ENCODE measurements at regions not wholly inside any gene's neighbourhood (a gene's known extent, or its start where the extent isn't known, plus 50 kb on each side); places are given as distances from the start of the nearest gene placed in this dataset.

- no peak for DNase-seq (ENCODE audit: extremely low read depth, low read depth, low spot score)
Measured at GRCh38 chr4:164446516-164446915, 307.4 kb upstream of the SMIM31 start.

DNA sequence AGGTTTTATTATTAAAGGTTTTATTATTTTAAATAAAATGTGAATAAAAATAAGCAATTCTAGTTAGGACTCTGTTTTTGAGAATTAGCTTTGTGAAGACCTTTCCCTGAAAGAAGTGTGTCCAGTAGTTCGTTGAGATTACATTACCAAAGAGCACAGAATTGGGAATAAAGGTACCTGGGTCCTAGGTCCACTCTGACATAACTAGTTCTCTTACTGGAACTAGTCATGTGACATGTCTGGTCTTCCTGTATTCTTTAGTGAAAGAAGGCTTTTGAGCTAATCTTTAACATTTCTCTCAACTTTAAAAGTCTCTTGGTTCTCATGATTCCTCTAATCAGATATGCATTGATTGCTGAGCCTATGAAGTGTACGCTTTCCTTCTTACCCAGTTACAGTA lies 292.0 kb upstream of the SMIM31 start:
- DNase-seq (ENCODE audit: extremely low read depth, low read depth, low spot score): no peak

GRCh38 chr4:164462471-164462870 lies 291.5 kb upstream of the SMIM31 start:
- DNase-seq (ENCODE audit: extremely low read depth, low read depth, low spot score): no peak

- no peak for DNase-seq (ENCODE audit: extremely low read depth, low read depth, low spot score)
Measured at GRCh38 chr4:164464313-164464712, 289.6 kb upstream of the SMIM31 start.

DNA sequence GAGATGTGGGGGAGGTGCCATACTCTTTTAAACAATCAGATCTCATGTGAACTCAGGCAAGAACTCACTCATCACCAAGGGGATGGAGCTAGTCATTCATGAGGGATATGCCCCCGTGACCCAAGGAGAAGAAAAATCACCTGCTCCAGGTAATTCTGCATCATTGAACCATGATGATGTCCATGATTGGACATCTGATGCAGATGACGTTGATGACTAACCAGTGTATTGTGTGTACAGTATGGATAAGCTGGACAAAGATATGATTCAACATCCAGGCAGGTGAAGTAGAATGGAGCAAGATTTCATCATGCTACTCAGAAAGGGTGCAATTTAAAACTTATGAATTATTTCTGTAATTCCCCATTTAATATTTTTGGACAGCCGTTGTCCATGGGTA lies 286.4 kb upstream of the SMIM31 start:
- no peak for DNase-seq (ENCODE audit: extremely low read depth, low read depth, low spot score)

DNA sequence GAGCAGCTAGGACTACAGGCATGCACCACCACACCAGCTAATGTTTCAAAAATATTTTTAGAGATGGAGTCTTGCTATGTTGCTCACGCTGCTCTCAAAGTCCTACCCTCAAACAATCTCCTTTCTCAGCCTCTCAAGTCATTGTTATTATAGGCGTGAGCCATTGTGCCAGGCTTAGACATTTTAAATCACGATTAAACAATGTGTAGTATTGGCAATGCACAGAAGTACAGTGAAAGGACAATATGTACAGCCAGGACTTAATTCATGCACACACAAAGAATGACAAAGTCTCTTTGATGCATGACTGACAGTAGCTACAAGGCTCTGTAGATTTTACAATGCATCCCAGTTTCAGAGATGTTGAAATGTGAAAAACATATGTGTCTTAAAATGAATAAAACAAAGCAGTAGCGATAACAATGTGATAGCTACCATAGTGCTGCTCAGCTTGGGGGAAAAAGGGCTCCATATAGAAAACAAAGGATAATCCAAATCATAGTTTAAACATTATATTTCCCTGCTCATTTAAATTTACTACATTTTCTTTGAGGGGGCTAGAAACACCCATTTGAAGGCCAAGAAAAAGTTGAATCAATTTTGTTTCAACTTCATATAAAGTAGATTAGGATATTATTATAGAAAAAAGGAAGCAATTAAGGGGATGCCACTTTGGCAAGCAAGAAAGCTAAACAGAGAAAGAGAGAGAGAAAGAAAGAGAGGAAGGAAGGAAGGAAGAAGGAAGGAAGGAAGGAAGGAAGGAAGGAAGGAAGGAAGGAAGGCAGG lies 272.4 kb upstream of the SMIM31 start:
- DNase-seq (ENCODE audit: extremely low read depth, low read depth, low spot score): no peak

- no peak for DNase-seq (ENCODE audit: extremely low read depth, low read depth, low spot score)
Measured at GRCh38 chr4:164482092-164482404, 271.9 kb upstream of the SMIM31 start.

- no peak for DNase-seq (ENCODE audit: extremely low read depth, low read depth, low spot score)
Measured at GRCh38 chr4:164482758-164483157, 271.2 kb upstream of the SMIM31 start.

DNA sequence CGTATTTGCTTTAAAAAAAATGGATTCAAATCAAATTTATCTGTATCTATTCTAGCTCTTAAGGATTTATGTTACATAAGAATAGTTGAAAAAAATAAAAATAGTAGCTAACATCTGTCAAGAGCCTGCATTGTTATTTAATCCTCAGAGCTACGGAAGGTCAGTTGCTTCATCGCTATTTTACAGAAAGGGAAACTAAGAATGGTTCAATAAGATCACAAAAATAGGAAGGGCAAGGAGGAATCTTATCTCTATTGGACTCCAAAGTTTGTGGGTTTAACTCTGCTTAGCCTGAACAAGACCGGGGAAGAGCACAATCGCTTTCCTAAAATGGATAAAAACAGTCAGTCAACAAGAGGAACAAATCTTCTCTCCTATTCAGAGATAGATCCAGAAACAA lies 270.2 kb upstream of the SMIM31 start:
- no peak for DNase-seq (ENCODE audit: extremely low read depth, low read depth, low spot score)

GRCh38 chr4:164484551-164484950 lies 269.4 kb upstream of the SMIM31 start:
- no peak for DNase-seq (ENCODE audit: extremely low read depth, low read depth, low spot score)

- DNase-seq (ENCODE audit: extremely low read depth, low read depth, low spot score): no peak
Measured at GRCh38 chr4:164485136-164485535, 268.8 kb upstream of the SMIM31 start.

- DNase-seq (ENCODE audit: extremely low read depth, low read depth, low spot score): no peak
Measured at GRCh38 chr4:164488114-164488513, 265.8 kb upstream of the SMIM31 start.

DNA sequence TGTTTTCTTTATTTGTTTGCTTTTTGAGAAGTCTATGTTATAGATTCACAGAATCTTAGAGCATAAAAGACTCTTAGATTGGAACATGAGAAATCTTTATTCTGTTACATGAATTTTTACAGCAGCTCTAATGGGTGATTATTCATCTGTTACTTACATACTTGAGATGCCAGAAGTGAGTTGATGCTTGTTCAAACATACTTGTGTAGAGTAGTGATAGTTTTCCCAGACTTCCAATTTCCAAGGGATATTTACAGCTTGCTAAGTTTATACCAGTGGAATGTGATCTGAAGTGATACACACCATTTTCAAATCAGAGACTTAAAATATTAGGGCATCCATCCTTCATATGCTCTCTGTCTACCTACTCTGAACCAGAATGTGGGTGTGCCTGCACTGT lies 252.9 kb upstream of the SMIM31 start:
- no peak for DNase-seq (ENCODE audit: extremely low read depth, low read depth, low spot score)

DNA sequence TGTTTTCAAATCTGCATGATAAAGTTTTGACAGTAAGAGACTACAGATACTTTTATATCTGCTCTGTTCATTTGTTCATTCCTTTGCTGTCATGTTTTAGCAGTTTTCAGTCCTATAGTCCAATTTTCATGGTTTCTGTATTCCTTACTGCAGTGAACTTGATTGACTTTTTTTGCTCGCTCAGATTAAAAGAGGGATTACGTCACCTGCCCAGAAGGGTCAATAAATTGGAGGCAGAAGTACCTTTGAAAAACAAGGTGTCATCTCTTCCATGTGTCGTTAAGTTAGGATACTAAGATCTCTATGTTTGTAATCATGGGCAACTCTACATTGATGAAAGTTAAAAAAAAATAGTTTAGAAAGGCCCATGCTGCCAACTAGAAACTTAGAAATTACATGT lies 250.1 kb upstream of the SMIM31 start:
- DNase-seq (ENCODE audit: extremely low read depth, low read depth, low spot score): no peak

GRCh38 chr4:164508097-164508496 lies 245.8 kb upstream of the SMIM31 start:
- no peak for DNase-seq (ENCODE audit: extremely low read depth, low read depth, low spot score)

- no peak for DNase-seq (ENCODE audit: extremely low read depth, low read depth, low spot score)
Measured at GRCh38 chr4:164508771-164509170, 245.2 kb upstream of the SMIM31 start.

- no peak for DNase-seq (ENCODE audit: extremely low read depth, low read depth, low spot score)
Measured at GRCh38 chr4:164509951-164510350, 244.0 kb upstream of the SMIM31 start.

DNA sequence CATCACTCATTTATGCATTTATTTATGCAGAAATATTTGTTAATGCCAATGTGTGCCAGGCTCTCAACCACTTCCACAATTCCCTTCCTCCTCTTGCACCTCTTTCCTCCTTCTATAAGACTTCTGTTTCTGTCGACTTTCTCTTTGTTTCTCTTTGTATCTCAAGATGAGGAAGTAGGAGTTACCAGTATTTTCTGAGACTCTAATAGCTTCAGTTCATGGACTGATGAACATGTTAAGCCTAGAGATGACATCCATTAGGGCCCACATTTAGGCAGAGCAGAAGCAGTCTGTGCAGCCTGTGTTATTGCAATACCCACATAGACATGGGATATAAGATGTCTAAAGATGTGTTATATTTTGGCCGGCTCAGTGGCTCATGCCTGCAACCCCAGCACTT lies 241.8 kb upstream of the SMIM31 start:
- no peak for DNase-seq (ENCODE audit: extremely low read depth, low read depth, low spot score)

GRCh38 chr4:164514765-164515164 lies 239.2 kb upstream of the SMIM31 start:
- no peak for DNase-seq (ENCODE audit: extremely low read depth, low read depth, low spot score)

- DNase-seq (ENCODE audit: extremely low read depth, low read depth, low spot score): no peak
Measured at GRCh38 chr4:164524789-164525188, 229.1 kb upstream of the SMIM31 start.

- DNase-seq (ENCODE audit: extremely low read depth, low read depth, low spot score): no peak
Measured at GRCh38 chr4:164526933-164527583, 226.9 kb upstream of the SMIM31 start.

GRCh38 chr4:164529058-164529457 lies 224.9 kb upstream of the SMIM31 start:
- DNase-seq (ENCODE audit: extremely low read depth, low read depth, low spot score): no peak

- no peak for DNase-seq (ENCODE audit: extremely low read depth, low read depth, low spot score)
Measured at GRCh38 chr4:164529486-164529885, 224.4 kb upstream of the SMIM31 start.

Data from glomerular endothelial cell (primary cell).